ENCODE measurements at regions not wholly inside any gene's neighbourhood (a gene's known extent, or its start where the extent isn't known, plus 50 kb on each side); places are given as distances from the start of the nearest gene placed in this dataset.

DNA sequence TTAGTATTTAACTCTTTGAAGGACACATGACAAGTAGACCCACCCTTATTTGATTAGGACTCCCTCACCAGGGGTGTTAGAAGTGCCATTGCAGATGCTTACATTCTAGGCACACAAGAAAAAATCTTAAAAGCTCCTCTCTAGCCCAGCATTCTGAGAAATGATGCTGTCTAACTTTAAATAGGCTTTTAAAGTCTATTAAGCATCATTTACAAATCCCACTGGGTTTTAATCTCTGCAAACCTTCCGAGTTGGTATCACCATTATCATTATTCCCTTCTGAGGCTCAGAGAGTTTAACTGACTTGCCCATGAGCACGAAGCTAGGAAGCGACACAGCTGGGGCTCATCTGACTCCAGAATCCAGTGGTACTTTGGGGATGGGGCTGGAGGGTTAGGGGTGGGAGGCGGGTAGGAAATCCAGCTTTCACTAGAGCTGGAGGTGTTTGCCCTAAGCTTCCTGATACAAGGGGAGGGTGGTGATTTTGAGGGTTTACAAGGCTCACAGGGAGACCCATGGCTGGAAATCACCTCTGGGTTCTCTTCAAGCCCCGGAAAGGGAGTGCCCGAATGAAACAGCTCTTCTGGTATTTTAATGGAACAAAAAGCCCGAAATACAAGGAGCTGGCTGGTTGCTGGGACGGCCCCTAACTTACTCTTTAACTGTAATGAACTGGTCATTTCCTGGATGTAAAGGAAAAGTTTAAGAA is 109.2 kb upstream of the FUT8 start:
- peak; percentile 56 for DNase-seq (ENCODE audit: low read depth)
- TF ChIP-seq, protein P1, sequence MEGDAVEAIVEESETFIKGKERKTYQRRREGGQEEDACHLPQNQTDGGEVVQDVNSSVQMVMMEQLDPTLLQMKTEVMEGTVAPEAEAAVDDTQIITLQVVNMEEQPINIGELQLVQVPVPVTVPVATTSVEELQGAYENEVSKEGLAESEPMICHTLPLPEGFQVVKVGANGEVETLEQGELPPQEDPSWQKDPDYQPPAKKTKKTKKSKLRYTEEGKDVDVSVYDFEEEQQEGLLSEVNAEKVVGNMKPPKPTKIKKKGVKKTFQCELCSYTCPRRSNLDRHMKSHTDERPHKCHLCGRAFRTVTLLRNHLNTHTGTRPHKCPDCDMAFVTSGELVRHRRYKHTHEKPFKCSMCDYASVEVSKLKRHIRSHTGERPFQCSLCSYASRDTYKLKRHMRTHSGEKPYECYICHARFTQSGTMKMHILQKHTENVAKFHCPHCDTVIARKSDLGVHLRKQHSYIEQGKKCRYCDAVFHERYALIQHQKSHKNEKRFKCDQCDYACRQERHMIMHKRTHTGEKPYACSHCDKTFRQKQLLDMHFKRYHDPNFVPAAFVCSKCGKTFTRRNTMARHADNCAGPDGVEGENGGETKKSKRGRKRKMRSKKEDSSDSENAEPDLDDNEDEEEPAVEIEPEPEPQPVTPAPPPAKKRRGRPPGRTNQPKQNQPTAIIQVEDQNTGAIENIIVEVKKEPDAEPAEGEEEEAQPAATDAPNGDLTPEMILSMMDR (IDR thresholded peaks at IDR 0.05; ENCODE audit: insufficient read depth, low read length, poor library complexity, severe bottlenecking) = no peak
- Histone ChIP-seq H3K4me3 (ENCODE audit: low read depth, low read length) (no peak overlapping the region), H3K27me3 (ENCODE audit: control insufficient read depth, insufficient read depth, low read length) (no peaks in the 10 kb centered on the region), H3K36me3 (ENCODE audit: control insufficient read depth, insufficient read depth, low read length) (no peaks in the 10 kb centered on the region)

DNA sequence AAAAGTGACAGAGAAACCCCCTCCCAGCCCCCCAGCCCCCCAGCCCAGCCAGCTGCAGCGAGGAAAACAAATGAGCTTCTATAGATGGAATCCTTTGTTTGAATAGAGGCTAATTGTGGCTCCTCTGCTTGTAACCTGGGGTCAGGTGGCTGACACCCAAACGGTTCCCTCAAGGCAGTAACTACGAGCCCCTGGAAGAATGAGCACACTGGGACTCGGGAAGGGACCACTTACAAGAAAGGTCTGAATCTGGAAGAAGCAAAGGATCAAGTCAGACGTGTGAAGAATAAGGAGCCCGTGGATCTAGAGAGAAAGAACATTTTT is 108.7 kb upstream of the FUT8 start:
- TF ChIP-seq, protein P1 (IDR thresholded peaks at IDR 0.05; ENCODE audit: insufficient read depth, low read length, poor library complexity, severe bottlenecking) = no peak
- no peaks in the 10 kb centered on the region for H3K27me3 ChIP-seq (ENCODE audit: control insufficient read depth, insufficient read depth, low read length)
- no peaks in the 10 kb centered on the region for H3K36me3 ChIP-seq (ENCODE audit: control insufficient read depth, insufficient read depth, low read length)
- DNase-seq (ENCODE audit: low read depth) = no peak
- no peak overlapping the region for H3K4me3 ChIP-seq (ENCODE audit: low read depth, low read length)

DNA sequence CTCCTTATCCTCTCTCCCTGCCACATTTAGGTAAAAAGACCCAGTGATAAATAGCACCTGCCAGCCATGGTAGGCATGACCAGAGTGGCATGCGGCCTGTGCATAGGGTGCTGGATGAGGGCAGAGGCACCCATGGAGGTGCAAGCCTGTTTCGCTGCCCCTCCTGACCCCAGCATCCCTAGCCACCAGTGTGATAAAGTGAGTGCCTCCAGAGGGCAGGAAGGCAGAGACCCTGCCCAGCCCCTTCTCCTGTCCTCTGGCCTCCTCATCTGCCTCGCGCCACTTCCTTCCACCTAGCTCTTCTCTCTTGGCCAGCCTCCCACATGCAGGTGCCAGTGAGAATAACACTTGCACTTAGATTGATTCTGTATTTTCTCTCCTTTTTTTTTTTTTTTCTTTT is 108.3 kb upstream of the FUT8 start:
- H3K36me3 ChIP-seq (ENCODE audit: control insufficient read depth, insufficient read depth, low read length) = no peaks in the 10 kb centered on the region
- TF ChIP-seq, protein P1 (IDR thresholded peaks at IDR 0.05; ENCODE audit: insufficient read depth, low read length, poor library complexity, severe bottlenecking) = no peak
- no peak for DNase-seq (ENCODE audit: low read depth)
- no peaks in the 10 kb centered on the region for H3K27me3 ChIP-seq (ENCODE audit: control insufficient read depth, insufficient read depth, low read length)
- no peak overlapping the region for H3K4me3 ChIP-seq (ENCODE audit: low read depth, low read length)

DNA sequence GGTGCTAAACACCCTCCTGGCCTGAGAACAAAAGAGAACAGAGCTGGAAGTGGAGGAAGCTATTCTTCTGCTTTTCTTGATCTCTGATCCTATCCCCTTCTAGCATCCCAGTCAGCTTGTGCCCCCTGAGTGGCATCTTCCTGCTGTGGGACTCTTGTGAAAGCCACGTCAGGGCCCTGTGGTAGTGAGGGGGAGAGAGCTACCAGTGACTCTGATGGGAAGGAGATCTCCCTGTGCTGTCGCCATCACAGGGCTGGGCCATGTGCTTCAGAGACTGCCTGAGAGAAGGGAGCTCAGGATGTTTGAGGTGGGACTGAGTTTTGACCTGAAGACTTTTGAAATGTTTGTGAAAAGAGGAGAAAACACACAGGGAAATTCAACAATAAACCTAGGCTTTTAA is 107.6 kb upstream of the FUT8 start:
- TF ChIP-seq, protein P1 (IDR thresholded peaks at IDR 0.05; ENCODE audit: insufficient read depth, low read length, poor library complexity, severe bottlenecking) = no peak
- H3K36me3 ChIP-seq (ENCODE audit: control insufficient read depth, insufficient read depth, low read length) = no peaks in the 10 kb centered on the region
- DNase-seq (ENCODE audit: low read depth) = no peak
- H3K4me3 ChIP-seq (ENCODE audit: low read depth, low read length) = no peak overlapping the region
- no peaks in the 10 kb centered on the region for H3K27me3 ChIP-seq (ENCODE audit: control insufficient read depth, insufficient read depth, low read length)

DNA sequence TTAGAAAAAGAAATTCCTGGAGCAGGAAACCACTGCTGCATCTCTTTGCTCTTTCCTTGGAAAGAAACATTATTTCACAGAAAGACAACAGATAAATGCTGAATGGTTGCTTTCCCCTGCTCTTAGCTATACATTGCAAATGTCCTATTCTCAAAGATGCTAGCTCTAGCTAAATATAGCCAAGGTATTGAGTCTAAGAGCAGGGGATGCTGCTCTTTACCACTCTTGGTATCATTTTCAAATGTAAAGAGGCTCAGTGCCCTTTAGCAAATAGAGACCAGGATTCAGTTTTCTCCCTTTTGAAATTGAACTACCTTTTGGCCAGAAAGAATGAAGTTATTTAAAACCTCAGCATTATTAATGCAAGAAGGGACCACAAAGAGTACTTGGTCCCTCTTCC is 104.0 kb upstream of the FUT8 start:
- Histone ChIP-seq H3K36me3 (ENCODE audit: control insufficient read depth, insufficient read depth, low read length) (no peaks in the 10 kb centered on the region), H3K4me3 (ENCODE audit: low read depth, low read length) (no peak overlapping the region), H3K27me3 (ENCODE audit: control insufficient read depth, insufficient read depth, low read length) (no peaks in the 10 kb centered on the region)
- TF ChIP-seq, protein P1 (IDR thresholded peaks at IDR 0.05; ENCODE audit: insufficient read depth, low read length, poor library complexity, severe bottlenecking) = no peak
- no peak for DNase-seq (ENCODE audit: low read depth)

DNA sequence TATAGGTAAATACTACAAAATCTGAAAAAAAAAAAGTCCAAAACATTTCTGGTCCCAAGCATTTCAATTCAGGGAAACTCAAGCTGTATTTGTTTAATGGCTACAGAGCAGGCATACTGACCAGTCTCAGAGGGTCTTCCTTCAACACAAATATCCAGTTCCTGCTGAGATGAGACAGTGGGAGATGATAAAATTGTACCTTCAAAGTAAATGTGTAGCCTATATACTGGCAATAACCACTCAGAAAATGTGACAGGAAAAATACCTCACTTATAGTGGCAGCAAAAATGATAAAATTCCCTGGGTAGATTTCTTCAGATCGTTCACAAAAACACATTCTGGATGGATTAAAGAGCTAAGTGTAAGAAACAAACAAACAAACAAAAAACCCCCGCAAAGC is 102.0 kb upstream of the FUT8 start:
- H3K4me3 ChIP-seq (ENCODE audit: low read depth, low read length) = no peak overlapping the region
- DNase-seq (ENCODE audit: low read depth) = no peak
- H3K27me3 ChIP-seq (ENCODE audit: control insufficient read depth, insufficient read depth, low read length) = no peaks in the 10 kb centered on the region
- TF ChIP-seq, protein P1 (IDR thresholded peaks at IDR 0.05; ENCODE audit: insufficient read depth, low read length, poor library complexity, severe bottlenecking) = no peak
- no peaks in the 10 kb centered on the region for H3K36me3 ChIP-seq (ENCODE audit: control insufficient read depth, insufficient read depth, low read length)
